Middle frontal gyrus (tissue), 1 donor: ENCODE measurements at regions not wholly inside any gene's neighbourhood (a gene's known extent, or its start where the extent isn't known, plus 50 kb on each side); places are given as distances from the start of the nearest gene placed in this dataset.
A peak's percentile ranks its signal among the peaks of the same experiment; 100 is the strongest.
"Not testable (repeated sequence)": the region's sequence is repeated elsewhere in the genome, so short reads cannot be mapped to it uniquely, and the experiment has no call there.

ENCODE experiments used
- DNase-seq: peaks from one replicate; pipeline ENCODE4 v3.0.0-alpha.2; 2015; ENCODE audit warnings: low spot score; ENCODE audit errors: extremely low spot score

- no peak for DNase-seq
Observed at GRCh38 chr7:131683536-131684125, 127.2 kb upstream of the PODXL start.

DNA sequence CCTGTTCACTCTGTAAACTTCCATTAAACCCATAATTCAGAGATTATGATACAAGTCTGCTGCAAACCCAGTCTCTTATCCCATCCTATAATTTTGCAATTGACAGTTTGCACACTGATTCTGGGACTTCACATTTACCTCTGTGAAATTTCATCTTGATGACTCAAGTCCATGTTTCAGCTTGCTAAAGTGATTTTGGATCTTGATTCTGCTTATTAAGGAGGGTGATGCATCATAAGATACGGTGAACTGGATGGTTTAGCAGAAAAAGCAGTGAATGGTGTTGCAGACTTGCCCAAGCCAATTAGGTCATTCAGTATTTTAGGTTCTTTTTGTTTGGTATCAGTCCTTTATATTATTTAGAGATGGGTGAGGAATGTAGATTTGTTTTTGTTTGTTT lies 125.5 kb upstream of the PODXL start:
- DNase-seq = no peak

- not testable (repeated sequence) for DNase-seq
Observed at GRCh38 chr7:131679071-131679470, 122.6 kb upstream of the PODXL start.

DNA sequence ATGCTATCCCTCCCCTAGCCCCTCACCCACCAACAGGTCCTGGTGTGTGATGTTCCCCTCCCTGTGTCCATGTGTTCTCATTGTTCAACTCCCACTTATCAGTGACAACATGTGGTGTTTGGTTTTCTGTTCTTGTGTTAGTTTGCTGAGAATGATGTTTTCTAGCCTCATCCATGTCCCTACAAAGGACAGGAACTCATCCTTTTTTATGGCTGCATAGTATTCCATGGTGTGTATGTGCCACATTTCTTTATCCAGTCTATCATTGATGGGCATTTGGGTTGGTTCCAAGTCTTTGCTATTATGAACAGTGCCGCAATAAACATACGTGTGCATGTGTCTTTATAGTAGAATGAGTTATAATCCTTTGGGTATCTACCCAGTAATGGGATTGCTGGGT lies 120.4 kb upstream of the PODXL start:
- not testable (repeated sequence) for DNase-seq

- no peak for DNase-seq
Observed at GRCh38 chr7:131674131-131674530, 117.7 kb upstream of the PODXL start.

- no peak for DNase-seq
Observed at GRCh38 chr7:131673576-131673975, 117.1 kb upstream of the PODXL start.

DNA sequence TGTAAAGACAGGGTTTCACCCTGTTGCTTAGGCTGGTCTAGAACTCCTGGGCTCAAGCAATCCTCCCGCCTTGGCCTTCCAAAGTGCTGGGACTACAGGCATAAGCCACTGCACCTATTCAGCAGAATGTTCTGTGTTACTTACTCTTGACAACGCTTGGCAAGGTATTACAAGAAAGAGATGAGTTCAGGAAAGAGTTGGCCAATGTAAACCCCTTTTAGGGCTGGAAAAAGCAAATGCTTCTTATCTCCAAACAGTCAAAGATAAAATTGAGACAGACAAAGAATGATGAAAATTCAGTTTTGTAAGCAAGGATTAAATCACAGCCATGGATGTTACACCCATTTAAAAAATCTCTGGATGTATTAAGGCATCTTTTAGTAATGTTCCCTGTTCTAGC lies 114.0 kb upstream of the PODXL start:
- DNase-seq = no peak

DNA sequence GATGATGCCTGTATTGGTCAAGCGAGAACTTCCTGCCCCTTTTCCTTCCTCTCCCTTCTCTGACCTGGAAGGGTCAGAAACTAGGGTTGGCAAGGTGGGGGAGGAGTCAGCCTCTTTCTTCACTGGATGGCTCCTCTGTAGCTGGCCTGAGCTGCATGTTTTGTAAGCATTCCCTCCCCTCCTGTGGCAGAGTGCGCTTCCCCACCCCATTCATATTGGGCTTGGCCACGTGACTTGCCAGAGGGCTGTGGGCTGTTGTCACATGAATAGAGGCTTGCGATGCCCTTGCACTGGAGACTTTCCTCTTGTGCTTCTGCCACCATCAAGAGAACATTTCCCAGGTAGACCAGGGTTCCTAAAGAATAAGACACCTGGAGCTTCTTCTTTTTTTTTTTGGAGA lies 111.3 kb upstream of the PODXL start:
- DNase-seq = no peak

- no peak for DNase-seq
Observed at GRCh38 chr7:131665021-131665420, 108.6 kb upstream of the PODXL start.

DNA sequence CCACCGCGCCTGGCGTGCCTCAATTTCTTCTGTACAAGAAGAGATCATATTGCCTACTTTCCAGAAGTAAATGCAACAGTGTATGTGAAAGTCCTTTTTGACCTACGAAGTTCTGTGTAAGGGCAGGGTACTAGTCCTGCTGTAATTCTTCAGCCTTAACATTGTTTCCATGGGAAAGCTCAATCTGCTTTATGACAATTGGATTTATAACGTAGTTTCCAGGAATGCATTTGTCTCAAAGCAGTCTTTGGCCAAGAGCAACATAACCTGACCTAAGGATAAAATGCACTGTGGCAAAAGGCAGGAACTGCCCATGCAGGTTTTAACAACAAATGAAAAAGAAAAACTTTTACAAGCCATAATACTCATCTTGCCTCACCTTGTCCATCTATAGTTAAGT lies 108.1 kb upstream of the PODXL start:
- DNase-seq = no peak

- not testable (repeated sequence) for DNase-seq
Observed at GRCh38 chr7:131662301-131662873, 106.0 kb upstream of the PODXL start.

GRCh38 chr7:131657881-131658280 lies 101.5 kb upstream of the PODXL start:
- no peak for DNase-seq

DNA sequence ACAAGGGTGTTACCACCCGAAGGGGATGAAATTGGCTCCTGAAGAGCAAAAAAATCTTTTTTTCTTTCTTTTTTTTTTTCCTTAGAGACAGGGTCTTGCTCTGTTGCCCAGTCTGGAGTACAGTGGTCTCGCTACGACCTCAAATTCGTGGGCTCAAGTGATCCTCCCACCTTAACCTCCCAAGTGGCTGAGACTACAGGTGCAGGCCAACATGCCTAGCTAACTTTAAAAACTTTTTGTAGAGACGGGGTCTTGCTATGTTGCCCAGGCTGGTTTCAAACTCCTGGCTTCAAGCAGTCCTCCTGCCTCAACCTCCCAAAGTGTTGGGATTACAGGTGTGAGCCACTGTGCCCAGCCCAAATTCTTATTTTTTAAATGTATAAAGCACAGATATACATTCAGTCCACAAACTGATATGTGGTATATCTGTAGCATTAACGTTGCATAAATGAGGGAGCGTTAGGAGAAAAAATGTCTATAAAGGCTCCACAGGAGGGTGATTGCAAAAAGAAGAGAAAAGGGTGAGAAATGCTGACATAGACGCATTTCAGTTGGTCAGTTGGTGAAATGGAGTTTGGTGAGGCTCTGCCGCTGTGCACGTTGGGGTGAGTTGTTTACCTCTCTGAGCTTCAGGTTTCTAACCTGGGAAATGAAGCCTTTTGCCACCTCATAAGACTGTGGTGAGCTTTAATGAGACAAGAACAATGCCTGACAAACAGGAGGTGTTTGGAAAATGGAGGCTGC lies 100.7 kb upstream of the PODXL start:
- no peak for DNase-seq

GRCh38 chr7:131655866-131656265 lies 99.4 kb upstream of the PODXL start:
- no peak for DNase-seq

DNA sequence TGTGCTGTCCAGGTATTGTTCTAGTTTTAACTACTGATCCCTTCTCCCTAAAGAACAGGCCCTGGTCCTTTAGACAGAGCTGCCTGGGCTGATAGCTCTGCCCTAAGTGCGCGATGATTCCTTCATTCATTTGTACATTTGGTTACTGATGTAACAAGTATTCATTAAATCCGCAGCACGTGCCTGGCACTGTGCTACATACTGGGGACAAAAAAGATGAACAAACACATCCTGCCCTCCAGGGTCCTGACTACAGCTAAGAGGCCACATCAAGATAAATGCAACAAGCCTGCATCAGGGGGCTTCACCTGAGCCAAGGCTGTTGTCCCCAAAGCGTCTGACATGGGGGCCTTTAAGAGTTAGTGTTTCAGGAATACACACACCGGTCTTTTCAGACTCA lies 99.0 kb upstream of the PODXL start:
- DNase-seq = no peak

GRCh38 chr7:131654668-131655326 lies 98.4 kb upstream of the PODXL start:
- peak; percentile 62 for DNase-seq

DNA sequence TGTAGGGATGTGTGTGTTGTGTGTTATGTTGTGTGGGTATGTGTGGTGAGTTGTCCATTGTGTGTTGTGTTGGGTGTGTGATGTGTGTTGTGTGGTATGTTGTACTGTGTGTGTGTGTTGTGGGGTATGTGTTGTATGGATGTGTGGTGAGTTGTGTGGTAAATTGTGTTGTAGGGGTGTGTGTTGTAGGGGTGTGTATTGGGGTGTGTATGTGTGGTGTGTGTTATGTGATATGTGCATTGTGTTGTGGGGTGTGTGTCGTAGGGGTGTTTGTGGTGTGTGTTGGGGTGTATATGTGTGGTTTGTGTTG lies 97.8 kb upstream of the PODXL start:
- DNase-seq = no peak

- no peak for DNase-seq
Observed at GRCh38 chr7:131653418-131654248, 97.2 kb upstream of the PODXL start.

GRCh38 chr7:131652934-131653333 lies 96.5 kb upstream of the PODXL start:
- DNase-seq = no peak

- no peak for DNase-seq
Observed at GRCh38 chr7:131652194-131652593, 95.8 kb upstream of the PODXL start.

GRCh38 chr7:131649879-131650278 lies 93.5 kb upstream of the PODXL start:
- no peak for DNase-seq
